Hepatocyte (in vitro differentiated cells): ENCODE measurements at regions not wholly inside any gene's neighbourhood (a gene's known extent, or its start where the extent isn't known, plus 50 kb on each side); places are given as distances from the start of the nearest gene placed in this dataset.

Source experiments
- DNase-seq: peaks from one replicate; pipeline ENCODE4 v3.0.0-alpha.2; 2016; ENCODE audit warnings: low spot score
- H2AFZ ChIP-seq: fragments of 200-600 bp; sonication (generic); 2 replicates; pipeline ENCODE4 v1.6.0; 2016; ENCODE audit warnings: antibody characterized with exemption, mild to moderate bottlenecking
- H3K27ac ChIP-seq: fragments of 200-600 bp; sonication (generic); 2 replicates; pipeline ENCODE4 v1.5.1; 2016; ENCODE audit warnings: mild to moderate bottlenecking
- H3K27me3 ChIP-seq: fragments of 200-600 bp; sonication (generic); 2 replicates; pipeline ENCODE4 v1.6.1; 2016
- H3K36me3 ChIP-seq: fragments of 200-600 bp; sonication (generic); replicated peaks from 2 replicates; pipeline ENCODE4 v1.5.1; 2016; ENCODE audit warnings: low read depth; ENCODE audit not compliant: insufficient read depth
- H3K4me1 ChIP-seq: fragments of 200-600 bp; sonication (generic); 2 replicates; pipeline ENCODE4 v1.5.1; 2016; ENCODE audit warnings: mild to moderate bottlenecking, moderate library complexity; ENCODE audit not compliant: insufficient read depth
- H3K4me2 ChIP-seq: fragments of 200-600 bp; sonication (generic); 2 replicates; pipeline ENCODE4 v1.6.0; 2016
- H3K4me3 ChIP-seq: fragments of 200-600 bp; sonication (generic); 2 replicates; pipeline ENCODE4 v1.5.1; 2016; ENCODE audit warnings: mild to moderate bottlenecking
- H3K79me2 ChIP-seq: fragments of 200-600 bp; sonication (generic); 2 replicates; pipeline ENCODE4 v1.6.0; 2017; ENCODE audit warnings: mild to moderate bottlenecking
- H3K9me2 ChIP-seq: fragments of 200-600 bp; sonication (generic); replicated peaks from 2 replicates; pipeline ENCODE4 v1.6.0; 2017; ENCODE audit warnings: mild to moderate bottlenecking; ENCODE audit not compliant: insufficient read depth
- H3K9me3 ChIP-seq: fragments of 200-600 bp; sonication (generic); 2 replicates; pipeline ENCODE4 v1.5.1; 2016; ENCODE audit warnings: low read depth, mild to moderate bottlenecking
- H4K20me1 ChIP-seq: fragments of 200-600 bp; sonication (generic); 2 replicates; pipeline ENCODE4 v1.6.0; 2016; ENCODE audit warnings: mild to moderate bottlenecking; ENCODE audit not compliant: insufficient read depth, poor library complexity, severe bottlenecking
- CTCF ChIP-seq: fragments of 200-600 bp; sonication (generic); IDR thresholded peaks from 2 replicates; pipeline ENCODE4 v1.5.1; 2016; ENCODE audit warnings: antibody characterized with exemption, mild to moderate bottlenecking; ENCODE audit not compliant: poor library complexity
- EZH2 ChIP-seq: fragments of 200-600 bp; sonication (generic); IDR thresholded peaks from 2 replicates; pipeline ENCODE4 v1.6.1; 2016; ENCODE audit warnings: antibody characterized with exemption, mild to moderate bottlenecking, borderline replicate concordance
- EZH2phosphoT487 ChIP-seq: fragments of 200-600 bp; sonication (generic); IDR thresholded peaks from one replicate; pipeline ENCODE4 v1.6.1; 2018; ENCODE audit warnings: antibody characterized with exemption, mild to moderate bottlenecking, low read depth, moderate library complexity; ENCODE audit not compliant: unreplicated experiment, severe bottlenecking
- WGBS: methylation state at CpG from one replicate; pipeline ENCODE4 v1.1.6; 2016; ENCODE audit warnings: low lambda C conversion rate; ENCODE audit errors: missing lambda C conversion rate; 5-methylcytosine and 5-hydroxymethylcytosine counted together

- H3K27me3 ChIP-seq, result no peaks in the 10 kb centered on the region
- H3K27ac ChIP-seq, result no peak overlapping the region
- no peaks in the 10 kb centered on the region for H3K36me3 ChIP-seq
- H3K9me2 ChIP-seq, result no peaks in the 10 kb centered on the region
- no peaks in the 10 kb centered on the region for H3K79me2 ChIP-seq
- H3K4me3 ChIP-seq, result no peak overlapping the region
- no peak for DNase-seq
- no peaks in the 10 kb centered on the region for H4K20me1 ChIP-seq
- WGBS, result 75% methylated on average over 10 of the region's 10 CpGs
- no peak overlapping the region for H3K4me2 ChIP-seq
- H2AFZ ChIP-seq, result no peak overlapping the region
- no peaks in the 10 kb centered on the region for H3K9me3 ChIP-seq
- TF ChIP-seq EZH2 (no peak), CTCF (no peak), EZH2phosphoT487 (no peak)
- no peaks in the 10 kb centered on the region for H3K4me1 ChIP-seq
Measured at GRCh38 chr15:67005294-67005996, 60.0 kb upstream of the SMAD3 start.

GRCh38 chr15:67006083-67007065 lies 59.0 kb upstream of the SMAD3 start:
- WGBS, result 91% methylated on average over 10 of the region's 10 CpGs
- Histone ChIP-seq H3K27ac (no peak overlapping the region), H4K20me1 (no peaks in the 10 kb centered on the region), H3K9me2 (no peaks in the 10 kb centered on the region), H3K4me1 (no peaks in the 10 kb centered on the region), H3K36me3 (no peaks in the 10 kb centered on the region), H2AFZ (no peak overlapping the region), H3K27me3 (no peaks in the 10 kb centered on the region), H3K4me3 (no peak overlapping the region), H3K4me2 (no peak overlapping the region), H3K9me3 (no peaks in the 10 kb centered on the region), H3K79me2 (no peaks in the 10 kb centered on the region)
- no peak for TF ChIP-seq EZH2
- no peak for TF ChIP-seq CTCF
- TF ChIP-seq EZH2phosphoT487, result no peak
- no peak for DNase-seq

GRCh38 chr15:67009576-67010569 lies 55.5 kb upstream of the SMAD3 start:
- no peaks in the 10 kb centered on the region for H3K79me2 ChIP-seq
- no peaks in the 10 kb centered on the region for H4K20me1 ChIP-seq
- H3K4me1 ChIP-seq, result no peaks in the 10 kb centered on the region
- H3K27me3 ChIP-seq, result no peaks in the 10 kb centered on the region
- H3K9me3 ChIP-seq, result no peaks in the 10 kb centered on the region
- H3K4me2 ChIP-seq, result no peak overlapping the region
- 82% methylated on average over 7 of the region's 7 CpGs for WGBS
- H3K4me3 ChIP-seq, result no peak overlapping the region
- no peaks in the 10 kb centered on the region for H3K9me2 ChIP-seq
- no peaks in the 10 kb centered on the region for H3K36me3 ChIP-seq
- no peak overlapping the region for H2AFZ ChIP-seq
- H3K27ac ChIP-seq, result no peak overlapping the region
- TF ChIP-seq EZH2 (no peak), CTCF (no peak), EZH2phosphoT487 (no peak)
- no peak for DNase-seq
